ENCODE measurements at regions not wholly inside any gene's neighbourhood (a gene's known extent, or its start where the extent isn't known, plus 50 kb on each side); places are given as distances from the start of the nearest gene placed in this dataset.

DNA sequence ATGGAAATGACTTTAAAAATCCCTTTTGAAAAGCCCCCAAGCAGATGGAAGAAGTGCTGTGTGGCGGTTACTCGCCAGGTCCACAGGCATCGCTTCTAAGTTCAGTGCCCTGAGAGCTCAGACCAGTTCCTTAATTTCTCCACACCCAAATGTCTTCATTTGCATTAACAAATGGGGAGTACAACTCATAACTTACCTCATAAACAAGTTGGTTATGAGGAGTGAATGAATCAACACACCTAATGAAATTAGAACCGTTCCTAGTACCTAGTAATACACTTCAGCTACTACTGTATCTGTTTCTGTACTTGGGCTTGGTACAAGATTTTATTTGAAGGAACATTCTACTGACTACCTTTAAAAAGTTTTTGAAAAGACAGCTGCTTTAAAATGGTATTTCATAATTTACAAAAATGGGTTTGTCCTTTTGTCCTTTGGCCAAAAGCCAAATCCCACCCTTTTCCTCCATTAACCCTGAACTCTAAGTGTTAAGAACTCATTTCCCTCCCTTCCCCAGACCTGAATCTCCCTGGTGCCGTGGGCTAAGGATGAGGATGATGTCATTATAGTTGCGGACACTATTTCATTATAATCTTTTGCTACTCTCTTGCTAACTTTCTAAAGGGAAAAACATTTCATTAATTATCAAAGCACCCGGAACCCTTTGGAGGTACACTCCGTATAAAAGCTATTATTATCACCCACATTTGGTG, 221.5 kb upstream of the CELF2 start:
- no peak for DNase-seq (ENCODE audit: extremely low read depth in 1 of 11, low read depth in 9 of 11, low spot score in 4 of 11)

DNA sequence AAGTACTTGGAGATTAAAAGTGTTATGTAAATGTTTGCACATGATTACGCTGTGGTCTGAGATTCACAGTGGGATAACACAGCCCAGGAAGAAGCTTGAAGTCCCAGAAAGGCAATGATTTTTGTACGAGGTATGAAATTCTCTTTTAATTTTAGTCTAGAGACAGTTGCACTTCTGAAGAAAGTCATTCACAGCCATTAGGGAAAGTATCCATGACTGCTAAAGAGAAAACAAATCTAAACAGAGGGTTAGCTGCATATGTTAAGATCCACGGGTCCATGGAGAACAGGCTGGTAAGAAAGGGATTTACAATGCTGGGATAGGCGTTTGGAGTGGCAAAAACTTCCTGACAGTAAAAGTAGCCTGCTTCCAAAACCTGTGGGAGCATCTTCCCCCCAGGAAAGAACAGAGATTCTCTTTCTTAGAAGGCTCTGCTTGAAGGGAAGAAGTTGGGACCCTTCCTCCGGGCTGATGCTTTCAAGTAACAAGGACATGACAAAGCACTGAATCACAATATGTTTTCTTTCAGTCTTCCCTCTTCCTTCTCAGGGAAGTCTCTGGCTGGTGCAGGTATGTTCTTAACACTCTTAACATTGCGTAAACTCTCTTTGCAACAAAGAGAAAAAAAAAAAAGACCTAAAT, 220.8 kb upstream of the CELF2 start:
- DNase-seq (ENCODE audit: extremely low read depth in 1 of 11, low read depth in 9 of 11, low spot score in 4 of 11) = no peak

DNA sequence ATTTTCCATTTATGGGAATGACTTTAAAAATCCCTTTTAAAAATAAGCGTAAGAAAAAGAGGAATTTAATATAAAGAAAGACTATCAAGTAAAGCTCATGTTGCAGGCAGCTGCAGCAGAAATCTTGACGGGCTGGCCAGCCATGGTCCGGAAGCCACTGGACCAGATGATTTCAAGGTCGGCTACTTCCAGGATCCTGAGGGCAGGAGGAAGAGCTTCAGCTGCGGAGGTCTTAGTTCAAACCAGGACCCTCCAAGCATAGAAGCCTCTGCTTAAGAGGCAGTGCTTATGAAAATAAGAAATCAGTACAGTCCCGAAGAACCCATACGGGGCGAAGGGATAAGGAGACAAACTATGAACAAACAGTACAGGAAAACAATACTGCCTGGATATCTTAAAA, 220.2 kb upstream of the CELF2 start:
- DNase-seq (ENCODE audit: extremely low read depth in 1 of 11, low read depth in 9 of 11, low spot score in 4 of 11) = no peak

GRCh38 chr10:10798102-10798863, 219.4 kb upstream of the CELF2 start:
- no peak for DNase-seq (ENCODE audit: extremely low read depth in 1 of 11, low read depth in 9 of 11, low spot score in 4 of 11)

DNA sequence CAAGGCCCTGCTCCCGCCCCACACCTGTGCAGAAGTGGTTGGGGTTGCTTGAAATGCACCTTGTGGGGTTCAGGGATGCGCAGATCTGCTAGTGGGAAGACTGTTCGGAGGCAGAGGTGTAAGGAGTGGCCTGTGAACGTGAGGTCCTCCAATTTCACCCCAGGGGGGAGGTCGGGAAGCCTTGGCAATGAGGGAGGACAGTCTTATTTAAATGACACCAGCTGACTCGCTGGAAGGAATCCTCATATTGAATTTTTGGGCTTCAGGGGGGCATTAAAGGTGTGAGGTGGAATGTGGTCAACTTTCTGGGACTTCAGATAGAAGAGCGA, 218.8 kb upstream of the CELF2 start:
- no peak for DNase-seq (ENCODE audit: extremely low read depth in 1 of 11, low read depth in 9 of 11, low spot score in 4 of 11)

GRCh38 chr10:10800961-10801360, 216.7 kb upstream of the CELF2 start:
- no peak for DNase-seq (ENCODE audit: extremely low read depth in 1 of 11, low read depth in 9 of 11, low spot score in 4 of 11)

GRCh38 chr10:10803278-10803677, 214.4 kb upstream of the CELF2 start:
- DNase-seq (ENCODE audit: extremely low read depth in 1 of 11, low read depth in 9 of 11, low spot score in 4 of 11) = no peak

DNA sequence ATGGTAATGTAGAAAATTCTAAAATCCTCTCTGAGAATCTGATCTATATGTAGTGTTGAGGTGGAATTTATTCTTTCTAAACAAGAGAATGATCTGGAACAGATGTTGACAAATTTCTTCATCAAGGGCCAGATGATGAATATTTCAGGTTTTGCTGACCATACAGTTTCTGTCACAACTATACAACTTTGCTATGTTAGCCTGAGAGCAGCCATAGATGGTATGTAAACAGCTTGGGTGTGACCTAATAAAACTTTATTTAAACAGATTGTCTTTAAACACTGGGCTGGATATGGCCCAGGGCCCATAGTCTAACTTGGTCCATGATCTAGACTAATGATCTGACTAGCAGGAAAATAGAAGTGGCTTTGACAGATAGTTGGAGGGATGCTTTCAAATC, 213.6 kb upstream of the CELF2 start:
- no peak for DNase-seq (ENCODE audit: extremely low read depth in 1 of 11, low read depth in 9 of 11, low spot score in 4 of 11)

- DNase-seq (ENCODE audit: extremely low read depth in 1 of 11, low read depth in 9 of 11, low spot score in 4 of 11) = no peak
Observed at GRCh38 chr10:10804998-10805740, 212.5 kb upstream of the CELF2 start.

DNA sequence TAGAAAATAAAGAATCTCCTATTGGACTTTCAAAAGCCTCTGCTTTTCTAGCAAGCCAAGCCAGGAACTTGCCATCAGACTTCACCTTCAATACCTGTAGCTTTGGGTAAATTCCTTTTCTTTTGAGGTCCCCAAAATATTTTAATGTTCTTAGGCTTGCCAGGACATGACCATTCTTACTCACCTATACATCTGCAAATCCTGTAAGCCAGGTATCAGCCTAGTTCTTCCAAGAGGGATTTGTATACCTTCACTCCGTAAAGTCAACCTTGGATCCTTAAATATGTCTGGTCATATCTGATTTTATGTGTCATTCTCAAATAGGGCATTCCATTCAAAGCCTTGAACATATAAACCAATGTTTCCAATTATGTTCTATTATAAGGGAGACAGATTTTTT, 210.6 kb upstream of the CELF2 start:
- DNase-seq (ENCODE audit: extremely low read depth in 1 of 11, low read depth in 9 of 11, low spot score in 4 of 11) = no peak

DNA sequence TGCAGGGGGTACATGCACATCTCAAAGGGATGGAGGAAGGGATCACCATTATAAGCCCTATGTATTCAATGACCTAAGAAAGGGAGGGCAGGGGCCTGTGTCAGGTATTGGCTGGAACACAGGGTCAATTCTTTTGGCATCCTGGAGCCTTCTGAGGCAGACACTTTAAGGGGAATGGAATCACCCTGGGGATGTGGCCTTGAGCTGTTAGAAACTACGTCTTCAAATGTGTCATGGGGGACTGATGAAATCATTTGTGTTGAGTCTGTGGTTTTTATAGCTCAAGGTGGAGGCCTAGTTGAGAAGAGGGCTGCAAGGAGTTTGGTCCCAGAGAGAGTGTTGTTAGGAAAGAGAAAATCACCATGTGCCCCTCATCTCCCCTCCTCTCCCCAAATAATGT, 206.1 kb upstream of the CELF2 start:
- no peak for DNase-seq (ENCODE audit: extremely low read depth in 1 of 11, low read depth in 9 of 11, low spot score in 4 of 11)

- no peak for DNase-seq (ENCODE audit: extremely low read depth in 1 of 11, low read depth in 9 of 11, low spot score in 4 of 11)
Observed at GRCh38 chr10:10813656-10814055, 204.0 kb upstream of the CELF2 start.

DNA sequence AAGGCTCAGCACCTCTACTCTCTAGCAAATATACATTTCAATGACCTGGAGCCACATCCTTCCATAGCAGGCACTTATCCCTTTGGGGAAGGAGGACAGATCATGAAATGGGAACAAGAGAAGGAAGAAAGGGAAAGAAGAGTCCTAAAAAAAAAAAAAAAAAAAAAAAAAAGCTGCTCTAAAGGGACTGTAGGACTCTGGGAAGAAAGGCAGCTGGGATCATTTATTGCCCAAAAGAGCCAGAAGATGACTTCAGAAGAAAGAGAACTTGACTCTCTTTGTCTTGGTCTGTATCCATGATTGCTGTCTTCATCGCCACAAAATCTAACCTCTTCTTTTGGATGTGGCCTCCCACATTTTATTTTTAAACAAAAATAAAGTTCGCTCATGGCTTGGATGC, 203.6 kb upstream of the CELF2 start:
- DNase-seq (ENCODE audit: extremely low read depth in 1 of 11, low read depth in 9 of 11, low spot score in 4 of 11) = no peak

DNA sequence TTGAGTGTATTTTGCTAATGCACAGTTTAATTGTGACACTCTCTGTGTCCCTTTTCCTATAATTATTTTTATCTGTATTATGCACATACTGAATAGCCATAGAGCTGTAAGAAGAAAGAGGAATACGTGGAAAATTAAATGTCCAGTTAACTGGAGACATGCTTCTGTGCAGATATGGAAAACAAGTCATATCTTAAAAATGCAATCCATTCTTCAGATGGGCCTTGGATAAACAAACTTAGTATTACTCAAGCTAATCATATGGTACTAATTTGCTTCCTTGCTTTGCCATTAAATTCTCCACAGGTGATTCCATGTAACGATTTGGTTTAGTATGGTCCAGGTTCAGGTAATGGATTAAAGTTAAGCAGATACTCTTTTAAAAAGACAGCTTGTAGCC, 201.2 kb upstream of the CELF2 start:
- DNase-seq (ENCODE audit: extremely low read depth in 1 of 11, low read depth in 9 of 11, low spot score in 4 of 11) = no peak

GRCh38 chr10:10817609-10818008, 200.1 kb upstream of the CELF2 start:
- DNase-seq (ENCODE audit: extremely low read depth in 1 of 11, low read depth in 9 of 11, low spot score in 4 of 11) = no peak

DNA sequence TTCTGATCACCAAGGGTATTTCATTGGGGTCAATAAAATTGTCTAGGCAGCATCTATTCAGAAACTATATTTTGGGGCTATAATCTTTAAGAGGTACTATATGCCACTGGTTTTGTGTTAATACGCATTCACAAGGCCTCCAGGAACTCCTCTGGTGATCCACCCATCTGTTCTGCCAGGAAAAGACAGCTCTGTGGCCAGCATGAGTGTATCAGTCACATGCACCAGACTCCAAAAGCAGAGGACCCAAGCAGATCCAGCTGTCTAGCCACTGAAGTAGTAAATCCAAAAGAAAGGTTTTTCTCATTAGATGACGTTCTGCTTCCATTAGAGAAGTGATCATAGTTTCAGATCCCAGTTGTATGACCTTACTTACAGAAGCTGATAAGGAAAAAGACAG, 199.6 kb upstream of the CELF2 start:
- no peak for DNase-seq (ENCODE audit: extremely low read depth in 1 of 11, low read depth in 9 of 11, low spot score in 4 of 11)

GRCh38 chr10:10819206-10819856, 198.3 kb upstream of the CELF2 start:
- DNase-seq (ENCODE audit: extremely low read depth in 1 of 11, low read depth in 9 of 11, low spot score in 4 of 11) = no peak

DNA sequence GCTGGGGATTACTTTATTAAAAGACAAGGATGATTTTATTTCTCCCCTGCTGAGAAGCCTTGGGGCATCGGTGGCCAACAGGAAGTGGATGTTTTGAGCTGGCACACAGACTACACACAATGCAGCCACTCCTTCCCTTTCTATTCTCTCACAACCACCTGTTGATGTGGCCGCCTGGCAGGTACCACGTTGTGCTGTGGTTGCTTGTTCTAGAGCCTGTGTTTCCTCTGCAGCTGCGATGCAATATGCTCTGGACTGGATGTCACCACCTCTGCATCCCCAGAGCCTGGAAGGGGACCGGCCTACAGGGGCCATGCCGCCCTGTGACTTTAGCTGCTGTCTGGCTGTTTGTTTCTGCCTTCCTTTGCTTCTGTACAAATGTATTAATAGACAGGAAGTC, 195.7 kb upstream of the CELF2 start:
- DNase-seq (ENCODE audit: extremely low read depth in 1 of 11, low read depth in 9 of 11, low spot score in 4 of 11) = no peak

- peak in 1 of 11 donors; percentile 3 for DNase-seq (ENCODE audit: extremely low read depth in 1 of 11, low read depth in 9 of 11, low spot score in 4 of 11)
Observed at GRCh38 chr10:10824591-10825148, 193.0 kb upstream of the CELF2 start.

All from renal cortex interstitium (tissue), 11 donors.